HG02798 (cell line): ENCODE measurements at regions not wholly inside any gene's neighbourhood (a gene's known extent, or its start where the extent isn't known, plus 50 kb on each side); places are given as distances from the start of the nearest gene placed in this dataset.

ENCODE experiments used
- ATAC-seq: cut with Tn5 transposase; IDR thresholded peaks from one replicate; pipeline ENCODE4 v1.9.1; 2021; ENCODE audit warnings: mild to moderate bottlenecking; ENCODE audit not compliant: unreplicated experiment, poor library complexity

DNA sequence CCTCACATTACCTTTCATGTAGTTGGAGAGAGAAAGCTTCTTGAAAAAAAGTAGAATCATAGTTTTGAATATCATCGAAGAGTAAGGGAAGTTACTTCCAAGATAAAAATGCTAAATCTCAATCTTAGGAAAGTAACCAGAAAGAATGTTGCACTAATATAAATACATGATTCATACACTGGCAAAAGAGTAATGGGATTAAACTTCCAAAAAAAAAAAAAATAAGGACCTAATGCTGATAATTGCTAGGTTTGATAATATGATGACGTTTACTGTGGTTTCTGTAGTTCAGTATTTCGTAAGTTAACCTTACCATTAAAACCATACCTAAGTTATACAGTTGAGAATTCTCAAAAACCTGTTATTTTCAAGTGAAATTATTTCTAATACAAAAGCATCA lies 573.8 kb upstream of the CDH9 start:
- ATAC-seq: no peak

DNA sequence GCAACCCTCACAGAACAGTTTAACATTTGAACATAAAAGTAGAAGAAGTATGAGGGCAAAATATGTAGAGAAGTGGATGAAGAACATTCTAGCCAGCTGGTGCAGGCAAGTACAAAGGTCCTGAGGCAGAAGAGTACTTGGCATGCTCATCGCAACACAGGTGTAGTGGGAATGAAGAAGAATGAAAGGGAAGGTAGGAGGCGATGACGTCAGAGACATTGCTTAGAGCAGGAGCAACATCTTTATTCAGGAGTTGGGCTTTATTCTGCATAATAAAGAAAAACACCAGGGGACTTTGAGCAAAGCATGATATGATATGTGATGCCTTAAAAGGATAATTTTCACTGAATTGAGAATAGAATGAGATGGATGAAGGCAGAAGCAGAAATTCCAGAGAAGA lies 570.6 kb upstream of the CDH9 start:
- no peak for ATAC-seq

GRCh38 chr5:27598576-27598975 lies 560.2 kb upstream of the CDH9 start:
- ATAC-seq: no peak

DNA sequence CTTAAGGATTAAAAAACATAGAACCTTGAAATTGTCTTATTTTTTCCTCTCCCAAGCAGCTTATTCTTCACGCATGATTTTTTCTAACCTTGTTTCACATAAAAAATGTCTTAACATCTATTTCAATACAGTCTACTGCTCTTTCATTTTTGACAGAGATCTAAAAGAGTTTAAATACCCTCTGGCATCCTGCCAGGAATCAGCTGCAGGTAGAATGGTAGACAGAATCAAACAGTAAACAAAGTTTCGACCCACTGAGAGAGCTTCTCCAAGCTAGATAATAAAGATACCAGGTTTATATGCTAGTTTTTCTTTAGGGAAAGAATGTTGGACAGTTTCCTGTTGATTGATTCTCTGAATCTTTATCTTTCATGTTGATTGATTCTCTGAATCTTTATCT lies 555.8 kb upstream of the CDH9 start:
- ATAC-seq: no peak

DNA sequence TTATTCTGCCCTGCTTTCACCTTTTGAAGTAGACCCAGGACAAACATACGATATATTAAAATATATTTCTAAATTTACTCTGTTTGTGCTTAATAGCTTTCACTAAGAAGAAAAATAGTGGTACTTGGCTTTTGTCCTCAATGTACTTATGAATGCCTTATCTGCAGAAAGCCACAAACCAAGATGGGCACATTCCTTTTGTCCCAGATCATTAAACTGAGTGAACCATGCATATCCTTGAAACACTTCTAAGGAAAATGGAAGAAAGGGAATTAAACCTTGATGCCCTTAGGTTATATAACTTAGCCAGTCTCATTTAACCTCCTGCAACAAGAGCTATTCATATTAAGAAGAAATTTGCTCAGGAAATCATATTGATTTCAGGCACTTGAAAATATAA lies 553.8 kb upstream of the CDH9 start:
- no peak for ATAC-seq

- ATAC-seq: no peak
Observed at GRCh38 chr5:27590503-27590902, 552.1 kb upstream of the CDH9 start.

GRCh38 chr5:27578279-27578678 lies 539.9 kb upstream of the CDH9 start:
- ATAC-seq: no peak

DNA sequence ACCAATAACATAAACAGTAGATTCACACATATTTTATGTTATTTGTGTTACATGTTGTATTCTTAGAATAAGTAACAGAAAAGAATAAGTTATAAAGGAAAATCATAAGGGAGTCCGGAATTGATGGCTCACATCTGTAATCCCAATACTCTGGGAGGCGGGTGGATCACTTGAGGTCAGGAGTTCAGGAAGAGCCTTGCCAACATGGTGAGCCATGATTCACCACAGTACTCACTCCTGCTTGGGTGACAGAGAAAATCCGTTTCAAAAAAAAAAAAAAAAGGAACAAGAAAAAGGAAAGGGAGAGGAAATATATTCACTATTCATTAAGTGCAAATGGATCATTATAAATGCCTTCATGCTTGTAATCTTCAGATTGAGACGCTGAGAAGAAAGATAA lies 533.3 kb upstream of the CDH9 start:
- no peak for ATAC-seq

DNA sequence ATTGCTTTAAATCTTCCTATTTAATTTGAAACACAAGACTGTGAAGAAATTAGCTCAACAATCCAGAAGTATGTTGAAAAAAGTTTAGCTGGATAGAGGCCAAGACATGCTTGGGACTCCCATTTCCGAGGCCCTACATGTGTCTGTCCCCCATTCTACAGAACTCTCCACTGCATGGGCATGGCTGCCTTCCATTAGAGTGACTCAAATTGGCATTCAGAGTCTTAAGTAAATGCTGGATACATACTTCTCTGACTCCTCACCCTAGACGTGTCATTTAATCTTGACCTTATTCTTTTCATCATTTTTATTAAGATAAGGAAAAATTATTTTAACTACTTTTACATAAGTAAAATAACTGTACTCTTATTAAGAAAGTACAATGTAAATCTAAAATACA lies 530.4 kb upstream of the CDH9 start:
- no peak for ATAC-seq

- no peak for ATAC-seq
Observed at GRCh38 chr5:27561408-27561807, 523.0 kb upstream of the CDH9 start.

DNA sequence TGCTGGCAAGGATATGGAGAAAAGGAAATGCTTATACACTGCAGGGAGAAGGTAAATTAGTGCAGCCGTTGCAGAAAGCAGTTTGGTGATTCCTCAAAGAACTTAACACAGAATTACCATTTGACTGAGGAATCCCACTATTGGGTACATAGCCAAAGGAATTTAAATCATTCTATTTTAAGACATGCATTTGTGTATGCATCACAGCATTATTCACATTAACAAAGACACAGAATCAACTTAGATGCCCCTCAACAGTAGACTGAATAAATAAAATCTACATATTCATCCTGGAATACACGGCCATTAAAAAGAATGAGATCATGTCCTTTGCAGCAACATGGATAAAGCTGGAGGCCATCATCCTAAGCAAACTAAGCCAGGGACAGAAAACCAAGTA lies 510.1 kb upstream of the CDH9 start:
- ATAC-seq: no peak

DNA sequence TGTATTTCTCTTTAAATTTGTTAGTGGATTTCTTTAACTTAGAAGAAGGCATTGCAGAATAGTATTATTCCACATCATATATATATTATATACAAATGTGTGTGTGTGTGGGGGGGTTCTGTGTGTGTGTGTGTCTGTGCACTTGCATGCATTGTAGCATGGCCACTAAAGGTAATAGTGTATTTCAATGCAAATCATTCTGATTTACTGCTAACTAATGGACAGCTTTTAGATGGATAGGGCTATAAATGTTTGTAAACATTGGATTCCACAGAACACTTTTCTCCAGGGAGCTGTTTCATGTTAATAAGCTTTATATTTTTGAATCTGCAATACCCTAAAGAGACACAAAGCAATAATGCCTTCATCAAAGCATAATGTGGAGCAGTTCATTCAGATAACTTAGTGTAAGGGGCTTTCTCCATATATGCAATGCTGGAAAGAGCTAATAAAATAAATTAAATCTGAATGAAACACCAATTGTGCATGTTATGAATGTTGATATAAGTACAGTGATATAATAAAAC lies 496.7 kb upstream of the CDH9 start:
- no peak for ATAC-seq

DNA sequence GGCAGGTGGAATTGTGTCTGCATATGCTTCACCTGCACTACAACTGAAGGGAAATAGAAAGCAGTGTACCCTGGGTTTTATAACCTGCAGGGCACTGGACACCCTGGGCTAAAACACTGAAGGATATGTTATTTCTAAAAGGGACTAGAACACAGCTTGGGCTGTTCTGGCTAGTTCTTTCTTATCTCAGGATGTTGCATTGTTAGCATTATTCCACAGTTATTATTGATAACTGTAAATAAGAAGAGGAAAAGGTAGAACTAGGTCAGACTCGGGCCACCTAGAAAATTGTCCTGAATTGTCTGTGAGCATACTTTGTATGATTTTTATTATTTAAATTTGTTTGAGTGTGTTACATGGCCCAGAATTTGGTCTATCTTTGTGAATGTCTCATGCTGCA lies 493.9 kb upstream of the CDH9 start:
- ATAC-seq: no peak

DNA sequence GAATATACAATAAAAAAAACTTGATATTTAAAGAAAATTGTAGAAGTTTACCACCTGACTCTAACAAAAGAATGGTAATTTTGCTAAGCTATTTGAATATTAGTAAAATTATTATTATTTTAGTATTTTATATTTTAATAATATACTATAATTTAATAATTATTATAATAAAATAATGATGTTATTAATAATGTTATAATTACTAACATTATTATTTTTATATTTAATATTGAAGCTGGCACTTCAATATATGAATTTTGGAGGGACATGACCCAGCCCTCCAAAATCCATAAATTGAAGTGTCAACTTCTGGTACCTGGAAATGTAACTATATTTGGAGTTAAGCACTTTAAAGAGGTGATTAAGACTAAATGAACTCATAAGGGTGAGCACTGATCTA lies 486.1 kb upstream of the CDH9 start:
- no peak for ATAC-seq

DNA sequence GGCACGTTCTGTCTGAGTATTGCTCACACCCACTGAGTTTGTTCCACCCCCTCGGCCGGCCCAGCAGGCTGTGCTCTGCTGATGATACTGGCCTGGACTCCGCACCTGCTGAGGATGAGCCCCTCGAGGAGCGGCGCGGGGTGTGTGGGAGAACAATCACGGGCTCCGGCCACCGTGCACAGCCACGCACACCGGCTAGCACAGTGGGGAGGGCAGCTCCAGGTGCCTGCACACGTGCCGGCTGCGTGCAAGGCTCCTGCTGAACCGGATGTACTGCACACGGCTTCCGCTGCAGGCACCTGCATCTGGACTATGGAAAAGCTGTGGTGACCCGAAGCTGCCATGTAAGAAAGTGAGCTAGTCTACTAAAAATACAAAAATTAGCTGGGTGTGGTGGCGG lies 485.2 kb upstream of the CDH9 start:
- no peak for ATAC-seq

DNA sequence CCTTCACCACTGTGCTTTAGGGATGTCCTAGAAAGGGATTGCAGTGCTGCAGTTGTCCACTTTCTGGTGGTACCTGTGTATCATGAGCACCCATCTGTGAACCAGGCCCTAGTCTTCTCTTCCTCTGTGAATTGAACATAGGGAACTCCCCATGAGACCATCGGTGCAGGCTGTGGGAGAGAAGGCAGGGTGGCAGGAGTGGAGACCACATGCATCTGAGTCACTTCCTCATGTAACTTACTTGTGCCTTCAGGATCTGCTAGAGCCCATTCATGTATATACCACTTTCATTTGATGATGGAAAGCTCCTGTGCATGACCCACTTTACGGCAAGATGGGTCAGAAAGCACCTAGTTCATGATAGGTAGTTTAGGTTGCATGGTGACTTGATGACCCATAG lies 478.1 kb upstream of the CDH9 start:
- ATAC-seq: no peak

DNA sequence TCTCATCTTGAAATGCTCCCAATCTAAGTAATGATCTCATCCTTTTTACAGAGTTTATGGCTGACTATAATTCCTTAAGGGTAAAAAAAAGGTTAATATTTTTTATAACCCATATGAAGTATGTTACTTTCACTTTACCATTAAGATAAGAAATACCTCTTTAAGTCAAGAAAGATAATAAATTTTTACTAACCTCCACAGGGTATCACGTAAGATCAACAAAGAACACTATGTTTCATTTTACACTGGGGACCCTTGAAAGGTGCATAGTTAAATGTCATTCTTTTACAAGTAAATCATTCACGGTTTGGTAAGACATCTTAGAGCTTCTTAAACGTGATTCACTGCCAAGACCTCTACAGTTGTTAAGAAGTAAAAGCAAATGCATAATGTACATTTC lies 472.7 kb upstream of the CDH9 start:
- no peak for ATAC-seq

- ATAC-seq: no peak
Observed at GRCh38 chr5:27503813-27504212, 465.4 kb upstream of the CDH9 start.

DNA sequence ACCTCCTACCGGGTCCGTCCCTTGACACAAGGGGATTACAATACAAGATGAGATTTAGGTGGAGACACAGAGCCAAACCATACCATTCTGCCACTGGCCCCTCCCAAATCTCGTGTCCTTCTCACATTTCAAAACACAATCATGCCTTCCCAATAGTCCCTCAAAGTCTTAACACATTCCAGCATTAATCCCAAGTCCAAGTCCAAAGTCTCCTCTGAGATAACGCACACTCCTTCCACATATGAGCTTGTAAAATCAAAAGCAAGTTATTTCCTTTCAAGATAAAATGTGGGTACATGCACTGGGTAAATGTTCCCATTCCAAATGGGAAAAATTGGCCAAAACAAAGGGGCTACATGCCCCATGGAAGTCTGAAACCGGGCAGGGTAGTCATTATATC lies 463.9 kb upstream of the CDH9 start:
- no peak for ATAC-seq

- no peak for ATAC-seq
Observed at GRCh38 chr5:27497491-27497890, 459.1 kb upstream of the CDH9 start.

DNA sequence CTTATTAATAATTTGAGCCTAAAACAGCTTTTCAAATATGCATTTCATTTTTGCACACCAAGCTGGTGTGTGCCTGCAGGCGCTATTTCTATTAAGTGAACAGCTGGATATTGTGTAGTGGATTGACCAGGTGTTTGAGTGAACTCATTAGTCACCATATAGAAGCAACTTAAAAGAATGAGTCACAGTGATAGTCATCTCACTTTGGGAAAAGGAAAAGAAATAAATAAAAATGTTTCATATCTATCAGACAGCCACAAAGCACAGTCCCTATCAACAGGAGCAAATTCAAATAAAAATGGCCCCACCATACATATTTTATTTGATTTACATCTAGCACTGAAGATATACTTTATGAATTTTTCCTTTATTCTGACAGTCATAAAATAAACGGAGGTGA lies 456.5 kb upstream of the CDH9 start:
- ATAC-seq: no peak

DNA sequence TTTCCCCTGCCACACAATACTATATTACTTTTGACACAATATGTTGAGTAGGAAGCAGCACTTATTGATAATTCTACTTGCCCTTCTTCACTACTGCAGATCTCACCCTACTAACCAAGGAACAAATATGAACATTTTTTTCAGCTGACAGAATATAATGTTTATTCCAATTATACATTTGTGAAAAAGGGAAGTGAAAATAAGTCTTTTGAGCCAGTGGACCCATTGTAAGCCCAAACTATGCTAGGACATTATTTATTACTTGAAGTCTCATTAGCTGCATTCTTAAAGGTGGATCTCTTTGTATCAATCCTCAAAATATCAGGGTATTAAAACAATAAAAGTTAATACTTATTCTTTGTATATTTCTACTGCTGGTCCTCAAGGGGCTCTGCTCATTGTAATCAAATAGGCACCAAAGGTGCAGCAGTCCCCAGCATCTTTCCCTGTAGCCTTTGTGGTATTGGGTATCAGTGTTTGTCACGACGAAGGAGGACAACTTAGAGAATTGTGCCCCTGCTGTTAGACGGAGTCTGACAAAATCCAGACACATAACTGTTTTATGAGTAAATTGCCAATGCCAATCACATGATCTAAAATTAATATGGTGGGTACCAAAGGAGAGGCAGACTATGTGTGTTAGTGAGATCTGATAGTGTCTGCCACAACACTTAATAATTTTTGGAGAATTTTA lies 453.5 kb upstream of the CDH9 start:
- no peak for ATAC-seq

GRCh38 chr5:27491047-27491446 lies 452.7 kb upstream of the CDH9 start:
- no peak for ATAC-seq
